H9 (cell line): ENCODE measurements at regions not wholly inside any gene's neighbourhood (a gene's known extent, or its start where the extent isn't known, plus 50 kb on each side); places are given as distances from the start of the nearest gene placed in this dataset.

ENCODE experiments used
- DNase-seq: peaks from one replicate; pipeline ENCODE4 v3.0.0-alpha.2; 2017
- H2AFZ ChIP-seq: one replicate; pipeline ENCODE4 v1.6.1; 2013; ENCODE audit warnings: mild to moderate bottlenecking, low read length, control low read depth, moderate library complexity
- H2AK5ac ChIP-seq: 2 replicates; pipeline ENCODE4 v1.6.1; 2013; ENCODE audit warnings: low read length, control low read depth, mixed read lengths; ENCODE audit not compliant: insufficient read length
- H2BK120ac ChIP-seq: one replicate; pipeline ENCODE4 v1.6.1; 2013; ENCODE audit warnings: low read depth, mild to moderate bottlenecking, low read length, control low read depth, inconsistent platforms; ENCODE audit not compliant: poor library complexity, severe bottlenecking
- H2BK12ac ChIP-seq: 2 replicates; pipeline ENCODE4 v1.6.1; 2013; ENCODE audit warnings: low read length, control low read depth, mixed read lengths, low read depth; ENCODE audit not compliant: insufficient read length
- H2BK15ac ChIP-seq: 2 replicates; pipeline ENCODE4 v1.6.1; 2013; ENCODE audit warnings: low read depth, low read length, control low read depth
- H2BK20ac ChIP-seq: one replicate; pipeline ENCODE4 v1.6.1; 2013; ENCODE audit warnings: low read depth, mild to moderate bottlenecking, low read length, control low read depth, inconsistent platforms; ENCODE audit not compliant: poor library complexity, severe bottlenecking
- H2BK5ac ChIP-seq: 2 replicates; pipeline ENCODE4 v1.6.1; 2013; ENCODE audit warnings: low read length, control low read depth, mixed read lengths; ENCODE audit not compliant: insufficient read length
- H3K14ac ChIP-seq: 2 replicates; pipeline ENCODE4 v1.6.1; 2013; ENCODE audit warnings: low read length, control low read depth; ENCODE audit not compliant: insufficient read depth
- H3K18ac ChIP-seq: 2 replicates; pipeline ENCODE4 v1.6.1; 2013; ENCODE audit warnings: low read depth, mild to moderate bottlenecking, mixed read lengths, low read length, control low read depth; ENCODE audit not compliant: insufficient read length
- H3K23ac ChIP-seq: 2 replicates; pipeline ENCODE4 v1.6.1; 2013; ENCODE audit warnings: low read length, control low read depth, mixed read lengths, low read depth; ENCODE audit not compliant: insufficient read length
- H3K23me2 ChIP-seq: 2 replicates; pipeline ENCODE4 v1.6.1; 2013; ENCODE audit warnings: low read depth, mild to moderate bottlenecking, mixed read lengths, low read length, control low read depth; ENCODE audit not compliant: insufficient read length, poor library complexity, severe bottlenecking
- H3K27ac ChIP-seq: 2 replicates; pipeline ENCODE4 v1.5.1; 2013; ENCODE audit warnings: low read length, control low read depth, mixed read lengths, low read depth; ENCODE audit not compliant: insufficient read length
- H3K27me3 ChIP-seq: 2 replicates; pipeline ENCODE4 v1.6.1; 2013; ENCODE audit warnings: low read length, control low read depth, inconsistent platforms; ENCODE audit not compliant: insufficient read depth
- H3K4ac ChIP-seq: 2 replicates; pipeline ENCODE4 v1.6.1; 2013; ENCODE audit warnings: low read depth, mild to moderate bottlenecking, control low read depth, inconsistent platforms, low read length, moderate library complexity
- H3K4me1 ChIP-seq: 2 replicates; pipeline ENCODE4 v1.6.1; 2013; ENCODE audit warnings: low read length, control low read depth, inconsistent platforms; ENCODE audit not compliant: insufficient read depth
- H3K4me2 ChIP-seq: 2 replicates; pipeline ENCODE4 v1.6.1; 2013; ENCODE audit warnings: low read length, control low read depth, mixed read lengths; ENCODE audit not compliant: insufficient read length, insufficient read depth
- H3K56ac ChIP-seq: 2 replicates; pipeline ENCODE4 v1.6.1; 2013; ENCODE audit warnings: low read depth, mild to moderate bottlenecking, mixed read lengths, low read length, control low read depth; ENCODE audit not compliant: insufficient read length
- H3K79me1 ChIP-seq: 2 replicates; pipeline ENCODE4 v1.6.1; 2013; ENCODE audit warnings: low read depth, mild to moderate bottlenecking, moderate library complexity, low read length, control low read depth, inconsistent platforms; ENCODE audit not compliant: insufficient read depth, poor library complexity, severe bottlenecking
- H3K79me2 ChIP-seq: 2 replicates; pipeline ENCODE4 v1.6.1; 2013; ENCODE audit warnings: low read length, control low read depth, inconsistent platforms; ENCODE audit not compliant: insufficient read depth
- H3K9ac ChIP-seq: 2 replicates; pipeline ENCODE4 v1.6.1; 2013; ENCODE audit warnings: low read length, control low read depth, mixed read lengths; ENCODE audit not compliant: insufficient read length; ENCODE audit errors: extremely low read depth
- H3K9me3 ChIP-seq: one replicate; pipeline ENCODE4 v1.6.1; 2013; ENCODE audit warnings: low read depth, low read length, inconsistent platforms; ENCODE audit not compliant: control insufficient read depth
- H3T11ph ChIP-seq: one replicate; pipeline ENCODE4 v1.6.1; 2013; ENCODE audit warnings: mild to moderate bottlenecking, low read length, control low read depth, inconsistent platforms
- H4K20me1 ChIP-seq: one replicate; pipeline ENCODE4 v1.6.1; 2013; ENCODE audit not compliant: control insufficient read depth, insufficient read length, insufficient read depth
- H4K5ac ChIP-seq: 2 replicates; pipeline ENCODE4 v1.6.1; 2013; ENCODE audit warnings: low read depth, mild to moderate bottlenecking, mixed read lengths, low read length, control low read depth; ENCODE audit not compliant: insufficient read length
- H4K8ac ChIP-seq: replicated peaks from 2 replicates; pipeline ENCODE4 v1.6.1; 2013; ENCODE audit warnings: low read length, control low read depth, mixed read lengths, low read depth; ENCODE audit not compliant: insufficient read length
- H4K91ac ChIP-seq: 2 replicates; pipeline ENCODE4 v1.6.1; 2013; ENCODE audit warnings: low read depth, mild to moderate bottlenecking, moderate library complexity, mixed read lengths, low read length, control low read depth; ENCODE audit not compliant: insufficient read length
- H3K27ac Mint-ChIP-seq, 3 experiments: 2 replicates in 2 of 3; 3 replicates in 1 of 3; pipeline ENCODE4 v1.8.0; 2020 to 2021; ENCODE audit warnings: mixed read lengths in 3 of 3, mild to moderate bottlenecking in 1 of 3, moderate library complexity in 1 of 3
- H3K27me3 Mint-ChIP-seq: 2 replicates; pipeline ENCODE4 v1.8.0; 2021; ENCODE audit warnings: low read depth, mild to moderate bottlenecking, moderate library complexity, mixed read lengths
- H3K36me3 Mint-ChIP-seq, 3 experiments: 2 replicates in 2 of 3; 3 replicates in 1 of 3; pipeline ENCODE4 v1.8.0; 2020 to 2021; ENCODE audit warnings: low read depth in 3 of 3, mixed read lengths in 3 of 3; ENCODE audit not compliant: insufficient read depth in 1 of 3
- H3K4me1 Mint-ChIP-seq, 2 experiments: 2 replicates each; pipeline ENCODE4 v1.8.0; 2020; ENCODE audit warnings: mixed read lengths in 2 of 2
- H3K4me3 Mint-ChIP-seq, 2 experiments: 2 replicates in 1 of 2; 3 replicates in 1 of 2; pipeline ENCODE4 v1.8.0; 2020 to 2021; ENCODE audit warnings: mild to moderate bottlenecking in 2 of 2, mixed read lengths in 2 of 2, moderate library complexity in 1 of 2
- H3K9me3 Mint-ChIP-seq, 2 experiments: 2 replicates in 1 of 2; 3 replicates in 1 of 2; pipeline ENCODE4 v1.8.0; 2020; ENCODE audit warnings: mild to moderate bottlenecking in 2 of 2, mixed read lengths in 2 of 2, moderate library complexity in 1 of 2
- CTCF ChIP-seq: fragments of 200-600 bp; sonication (generic); conservative IDR thresholded peaks from 3 replicates; pipeline ENCODE4 v1.8.0; 2021; ENCODE audit warnings: antibody characterized with exemption, mild to moderate bottlenecking
- WGBS: extraction: QIAGEN DNeasy Blood & Tissue Kit; methylation state at CpG from one replicate; pipeline ENCODE4 v1.1.7; 2013; ENCODE audit warnings: missing lambda C conversion rate, low lambda C conversion rate, mixed read lengths; ENCODE audit not compliant: insufficient read length; ENCODE audit errors: extremely low coverage; 5-methylcytosine and 5-hydroxymethylcytosine counted together

- no peak overlapping the region for H3K4me2 ChIP-seq
- no peak overlapping the region for H2BK120ac ChIP-seq
- H3K23me2 ChIP-seq = no peaks in the 10 kb centered on the region
- H3K27me3 ChIP-seq = no peaks in the 10 kb centered on the region
- H3K4ac ChIP-seq = no peak overlapping the region
- Mint-ChIP-seq H3K36me3 (no peaks in the 10 kb centered on the region), H3K27me3 (peaks cover 5% of the 10 kb centered on the region), H3K27ac (no peak overlapping the region), H3K4me3 (no peak overlapping the region), H3K4me1 (peaks cover 0 to 2% of the 10 kb centered on the region in 2 experiments; a peak in 3 of 4 replicates), H3K9me3 (no peaks in the 10 kb centered on the region; a peak in 1 of 5 replicates)
- no peak overlapping the region for H3K23ac ChIP-seq
- TF ChIP-seq CTCF = no peak
- H3K18ac ChIP-seq = no peak overlapping the region
- H3K9me3 ChIP-seq = no peaks in the 10 kb centered on the region
- H2BK15ac ChIP-seq = no peak overlapping the region
- no peak overlapping the region for H4K5ac ChIP-seq
- no peak overlapping the region for H2BK20ac ChIP-seq
- H2BK12ac ChIP-seq = no peak overlapping the region
- DNase-seq = no peak
- no peak overlapping the region for H3K14ac ChIP-seq
- H3K79me2 ChIP-seq = no peaks in the 10 kb centered on the region
- no peak overlapping the region for H4K8ac ChIP-seq
- H4K91ac ChIP-seq = no peak overlapping the region
- no peak overlapping the region for H3K27ac ChIP-seq
- no peaks in the 10 kb centered on the region for H3K79me1 ChIP-seq
- H2AK5ac ChIP-seq = no peak overlapping the region
- no peak overlapping the region for H3K9ac ChIP-seq
- no CpG with 5 or more reads among the region's 16 CpGs for WGBS
- no peaks in the 10 kb centered on the region for H3K4me1 ChIP-seq
- no peak overlapping the region for H3T11ph ChIP-seq
- H3K56ac ChIP-seq = no peak overlapping the region
- no peak overlapping the region for H2BK5ac ChIP-seq
- no peaks in the 10 kb centered on the region for H4K20me1 ChIP-seq
- H2AFZ ChIP-seq = no peak overlapping the region
Measured at GRCh38 chr6:167396068-167396658, 71.3 kb downstream of the TTLL2 start.
